Spleen (tissue), 11 donors: ENCODE measurements at regions not wholly inside any gene's neighbourhood (a gene's known extent, or its start where the extent isn't known, plus 50 kb on each side); places are given as distances from the start of the nearest gene placed in this dataset.

ENCODE experiments used
- DNase-seq: peaks from one replicate; pipeline ENCODE4 v3.0.0-alpha.2; 2020
- H3K27ac ChIP-seq, 8 donors: fragments of 200-600 bp; sonication (generic) in 7 of 8; 1 replicate in 4 of 8; 2 replicates in 4 of 8; pipeline versions ENCODE4 v1.5.0 to v1.8.0; 2016 to 2021; ENCODE audit warnings: inconsistent platforms in 4 of 8, mild to moderate bottlenecking in 4 of 8, moderate library complexity in 1 of 8
- H3K27me3 ChIP-seq, 7 donors: fragments of 200-600 bp; sonication (generic) in 6 of 7; replicated peaks in 1 of 7; 1 replicate in 4 of 7; 2 replicates in 3 of 7; pipeline versions ENCODE4 v1.5.0 to v1.8.0; 2016 to 2021; ENCODE audit warnings: inconsistent platforms in 3 of 7, mild to moderate bottlenecking in 1 of 7
- H3K36me3 ChIP-seq, 6 donors: fragments of 200-600 bp; sonication (generic) in 5 of 6; 1 replicate in 4 of 6; 2 replicates in 2 of 6; pipeline versions ENCODE4 v1.5.0 to v1.8.0; 2016 to 2021; ENCODE audit warnings: inconsistent platforms in 2 of 6
- H3K4me1 ChIP-seq, 6 donors: fragments of 200-600 bp; sonication (generic) in 5 of 6; 1 replicate in 3 of 6; 2 replicates in 3 of 6; pipeline versions ENCODE4 v1.5.0 to v1.8.0; 2016 to 2021; ENCODE audit warnings: inconsistent platforms in 3 of 6
- H3K4me3 ChIP-seq, 8 donors: fragments of 200-600 bp; sonication (generic) in 7 of 8; 1 replicate in 4 of 8; 2 replicates in 4 of 8; pipeline versions ENCODE4 v1.5.0 to v1.8.0; 2016 to 2021; ENCODE audit warnings: inconsistent platforms in 4 of 8, mild to moderate bottlenecking in 4 of 8, moderate library complexity in 2 of 8
- H3K9me3 ChIP-seq, 8 donors: fragments of 200-600 bp; sonication (generic) in 7 of 8; 1 replicate in 4 of 8; 2 replicates in 4 of 8; pipeline versions ENCODE4 v1.5.0 to v1.8.0; 2016 to 2021; ENCODE audit warnings: inconsistent platforms in 4 of 8
- CTCF ChIP-seq, 11 experiments: fragments of 200-600 bp in 7 of 11; fragments of 450-650 bp in 4 of 11; sonication (generic) in 4 of 11; IDR thresholded peaks in 8 of 11; conservative IDR thresholded peaks in 3 of 11; 1 replicate in 7 of 11; 2 replicates in 4 of 11; pipeline versions ENCODE4 v1.4.0 to v1.8.0; 2016 to 2021; ENCODE audit warnings: antibody characterized with exemption in 11 of 11, inconsistent platforms in 4 of 11, mild to moderate bottlenecking in 1 of 11
- POLR2A ChIP-seq, 3 donors: fragments of 450-650 bp; IDR thresholded peaks; one replicate each; pipeline ENCODE4 v1.5.1; 2017; ENCODE audit warnings: antibody characterized with exemption in 3 of 3, mild to moderate bottlenecking in 1 of 3
- POLR2AphosphoS5 ChIP-seq, 3 donors: sonication (generic); formaldehyde crosslinking; IDR thresholded peaks; one replicate each; pipeline ENCODE4 v1.5.1; 2017; ENCODE audit warnings: antibody characterized with exemption in 3 of 3
- WGBS, 5 donors: extraction: QIAGEN DNeasy Blood & Tissue Kit in 3 of 5; methylation state at CpG; one replicate each; pipeline versions ENCODE4 v1.1.5 to v1.1.7; 2013 to 2018; 5-methylcytosine and 5-hydroxymethylcytosine counted together
- intact Hi-C: fragments of 100-400 bp; cut with DNase I; formaldehyde crosslinking; loops from one replicate; pipeline ENCODE4 v1.15.0; 2023; ENCODE audit warnings: low total_unique reads
- donor health status: healthy with polysubstance abuse.
- donor health status: DM: no; HTN: no; CAD: no; lungs with moderate emphysema.
- donor health status: DM: no; HTN: no; CAD: no.
- donor health status: Bipolar disorder and iron deficiency.
- donor health status: healthy.
- donor health status: DM: no; HTN: no; CAD: no.
- donor health status: DM: yes; HTN: yes; CAD: no.

GRCh38 chr2:138110453-138111083, 146.3 kb downstream of the HNMT start:
- WGBS, 5 donors, result 69 to 80% (median 71%) methylated on average over 2 of the region's 2 CpGs
- no peaks in the 10 kb centered on the region for H3K36me3 ChIP-seq
- DNase-seq, result no peak
- no peaks in the 10 kb centered on the region for H3K27me3 ChIP-seq
- no peak overlapping the region for H3K27ac ChIP-seq
- no peak for TF ChIP-seq POLR2AphosphoS5 (IDR thresholded peaks at IDR 0.05)
- TF ChIP-seq CTCF (IDR thresholded peaks at IDR 0.05 in 8 of 11, conservative IDR thresholded peaks at IDR 0.05 in 3 of 11), result no peak
- TF ChIP-seq POLR2A (IDR thresholded peaks at IDR 0.05), result no peak
- no peaks in the 10 kb centered on the region for H3K4me1 ChIP-seq
- H3K4me3 ChIP-seq, result no peak overlapping the region
- intact Hi-C loops, result no loop called here
- H3K9me3 ChIP-seq, result no peaks in the 10 kb centered on the region

GRCh38 chr2:138112536-138112935, 148.3 kb downstream of the HNMT start:
- H3K27ac ChIP-seq, result no peak overlapping the region
- WGBS, 5 donors, result 82 to 95% (median 86%) methylated on average over 1 of the region's 1 CpG
- H3K9me3 ChIP-seq, result no peaks in the 10 kb centered on the region
- TF ChIP-seq CTCF (IDR thresholded peaks at IDR 0.05 in 8 of 11, conservative IDR thresholded peaks at IDR 0.05 in 3 of 11) (no peak), POLR2AphosphoS5 (IDR thresholded peaks at IDR 0.05) (no peak), POLR2A (IDR thresholded peaks at IDR 0.05) (no peak)
- intact Hi-C loops, result no loop called here
- DNase-seq, result no peak
- no peak overlapping the region for H3K4me3 ChIP-seq
- no peaks in the 10 kb centered on the region for H3K4me1 ChIP-seq
- no peaks in the 10 kb centered on the region for H3K36me3 ChIP-seq
- H3K27me3 ChIP-seq, result no peaks in the 10 kb centered on the region

GRCh38 chr2:138113871-138114525, 149.7 kb downstream of the HNMT start:
- WGBS, 5 donors, result 74 to 90% (median 84%) methylated on average over 4 of the region's 4 CpGs
- no peak overlapping the region for H3K4me3 ChIP-seq
- no peak for TF ChIP-seq CTCF (IDR thresholded peaks at IDR 0.05 in 8 of 11, conservative IDR thresholded peaks at IDR 0.05 in 3 of 11)
- no peak for TF ChIP-seq POLR2A (IDR thresholded peaks at IDR 0.05)
- TF ChIP-seq POLR2AphosphoS5 (IDR thresholded peaks at IDR 0.05), result no peak
- no peaks in the 10 kb centered on the region for H3K36me3 ChIP-seq
- H3K27me3 ChIP-seq, result no peaks in the 10 kb centered on the region
- no peak overlapping the region for H3K27ac ChIP-seq
- DNase-seq, result no peak
- H3K9me3 ChIP-seq, result no peaks in the 10 kb centered on the region
- H3K4me1 ChIP-seq, result no peaks in the 10 kb centered on the region
- intact Hi-C loops, result no loop called here

GRCh38 chr2:138115666-138116065, 151.4 kb downstream of the HNMT start:
- no peak for TF ChIP-seq POLR2AphosphoS5 (IDR thresholded peaks at IDR 0.05)
- TF ChIP-seq POLR2A (IDR thresholded peaks at IDR 0.05), result no peak
- Histone ChIP-seq H3K4me1 (no peaks in the 10 kb centered on the region), H3K9me3 (no peaks in the 10 kb centered on the region), H3K27ac (no peak overlapping the region), H3K4me3 (no peak overlapping the region), H3K36me3 (no peaks in the 10 kb centered on the region), H3K27me3 (no peaks in the 10 kb centered on the region)
- intact Hi-C loops, result no loop called here
- no peak for DNase-seq
